ENCODE measurements at regions not wholly inside any gene's neighbourhood (a gene's known extent, or its start where the extent isn't known, plus 50 kb on each side); places are given as distances from the start of the nearest gene placed in this dataset.

DNA sequence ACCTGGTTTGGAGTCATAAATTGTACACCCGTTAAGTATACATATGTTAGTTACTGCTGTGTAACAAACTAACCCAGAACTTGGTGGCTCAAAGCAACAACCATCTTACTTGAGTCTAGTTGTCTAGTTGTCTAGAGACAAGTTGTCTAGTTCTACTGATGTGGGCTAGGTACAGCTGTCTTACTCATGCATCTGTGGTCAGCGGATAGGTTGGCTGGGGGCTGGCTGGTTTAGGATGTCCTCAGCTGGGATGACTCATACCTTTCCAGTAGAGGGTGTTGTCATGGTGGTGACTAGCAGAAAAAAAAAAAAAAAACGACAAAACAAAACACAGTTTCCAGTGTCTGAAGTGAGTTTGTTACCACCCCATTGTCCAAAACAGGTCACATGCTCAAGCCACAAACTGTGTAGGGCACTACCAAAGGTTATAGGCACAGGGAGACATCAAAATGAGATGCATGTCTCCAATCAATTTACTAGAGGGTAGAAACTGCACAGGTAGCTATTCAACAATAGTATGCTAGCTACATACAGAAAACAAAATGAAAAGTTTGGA lies 680.3 kb downstream of the MED13L start:
- H3K36me3 ChIP-seq, result no peaks in the 10 kb centered on the region
- intact Hi-C loops (cut with DNase I; ENCODE audit: low total_unique reads), result no loop called here
- H3K9me3 ChIP-seq, result no peaks in the 10 kb centered on the region
- DNase-seq, result no peak
- WGBS, 2 donors (ENCODE audit: low coverage in 1 of 2), result 43 to 60% methylated on average over 1 to 3 of the region's 3 CpGs
- H3K27me3 ChIP-seq, result peaks cover 17% of the 10 kb centered on the region
- TF ChIP-seq EP300 (IDR thresholded peaks at IDR 0.05; ENCODE audit: low read depth) (no peak), POLR2AphosphoS5 (IDR thresholded peaks at IDR 0.05) (no peak), POLR2A (IDR thresholded peaks at IDR 0.05) (no peak)
- TF ChIP-seq, protein P1, sequence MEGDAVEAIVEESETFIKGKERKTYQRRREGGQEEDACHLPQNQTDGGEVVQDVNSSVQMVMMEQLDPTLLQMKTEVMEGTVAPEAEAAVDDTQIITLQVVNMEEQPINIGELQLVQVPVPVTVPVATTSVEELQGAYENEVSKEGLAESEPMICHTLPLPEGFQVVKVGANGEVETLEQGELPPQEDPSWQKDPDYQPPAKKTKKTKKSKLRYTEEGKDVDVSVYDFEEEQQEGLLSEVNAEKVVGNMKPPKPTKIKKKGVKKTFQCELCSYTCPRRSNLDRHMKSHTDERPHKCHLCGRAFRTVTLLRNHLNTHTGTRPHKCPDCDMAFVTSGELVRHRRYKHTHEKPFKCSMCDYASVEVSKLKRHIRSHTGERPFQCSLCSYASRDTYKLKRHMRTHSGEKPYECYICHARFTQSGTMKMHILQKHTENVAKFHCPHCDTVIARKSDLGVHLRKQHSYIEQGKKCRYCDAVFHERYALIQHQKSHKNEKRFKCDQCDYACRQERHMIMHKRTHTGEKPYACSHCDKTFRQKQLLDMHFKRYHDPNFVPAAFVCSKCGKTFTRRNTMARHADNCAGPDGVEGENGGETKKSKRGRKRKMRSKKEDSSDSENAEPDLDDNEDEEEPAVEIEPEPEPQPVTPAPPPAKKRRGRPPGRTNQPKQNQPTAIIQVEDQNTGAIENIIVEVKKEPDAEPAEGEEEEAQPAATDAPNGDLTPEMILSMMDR (IDR thresholded peaks at IDR 0.05), result no peak
- no peak overlapping the region for H3K4me3 ChIP-seq
- H3K4me1 ChIP-seq, result peaks cover 0 to 11% (median 4%) of the 10 kb centered on the region in 4 donors
- H3K27ac ChIP-seq, result no peak overlapping the region
- in situ Hi-C loops (cut with MboI; ENCODE audit: low pct_ligation_motif_present in 1 of 4, low pct_unique_long_range_greater_than_20kb in 1 of 4, low sequenced_read_pairs in 3 of 4), result no loop called here

GRCh38 chr12:115588131-115588530 lies 689.4 kb downstream of the MED13L start:
- in situ Hi-C loops (cut with MboI; ENCODE audit: low pct_ligation_motif_present in 1 of 4, low pct_unique_long_range_greater_than_20kb in 1 of 4, low sequenced_read_pairs in 3 of 4), result no loop called here
- 72 to 81% methylated on average over 2 to 9 of the region's 9 CpGs for WGBS, 2 donors (ENCODE audit: low coverage in 1 of 2)

DNA sequence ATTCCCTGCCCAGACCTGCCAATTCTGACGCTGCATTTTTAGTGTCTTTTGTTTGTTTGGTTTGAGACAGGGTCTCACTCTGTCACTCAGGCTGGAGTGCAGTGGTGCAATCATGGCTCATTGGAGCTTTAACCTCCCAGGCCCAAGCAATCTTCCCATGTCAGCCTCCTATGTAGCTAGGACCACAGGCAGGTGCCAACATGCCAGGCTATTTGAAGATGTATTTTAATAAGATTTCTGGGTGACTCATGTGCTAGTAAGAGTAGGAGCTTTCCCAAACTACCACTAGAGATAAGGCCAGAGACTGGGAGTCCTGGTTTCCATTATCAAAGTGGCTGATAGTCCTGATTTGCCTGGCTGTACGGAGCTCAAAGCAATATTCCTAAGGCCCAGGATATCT lies 693.3 kb downstream of the MED13L start:
- TF ChIP-seq EP300 (IDR thresholded peaks at IDR 0.05; ENCODE audit: low read depth), result no peak
- TF ChIP-seq POLR2A (IDR thresholded peaks at IDR 0.05), result no peak
- TF ChIP-seq POLR2AphosphoS5 (IDR thresholded peaks at IDR 0.05), result no peak
- TF ChIP-seq, protein P1 (IDR thresholded peaks at IDR 0.05), result no peak
- in situ Hi-C loops (cut with MboI; ENCODE audit: low pct_ligation_motif_present in 1 of 4, low pct_unique_long_range_greater_than_20kb in 1 of 4, low sequenced_read_pairs in 3 of 4), result no loop called here
- no peaks in the 10 kb centered on the region for H3K4me1 ChIP-seq
- WGBS, 2 donors (ENCODE audit: low coverage in 1 of 2), result 71% methylated on average over 2 of the region's 2 CpGs; no CpG with 5 or more reads in 1 of the 2 donors
- no peak overlapping the region for H3K27ac ChIP-seq
- H3K36me3 ChIP-seq, result no peaks in the 10 kb centered on the region
- H3K27me3 ChIP-seq, result no peaks in the 10 kb centered on the region
- H3K9me3 ChIP-seq, result no peaks in the 10 kb centered on the region
- intact Hi-C loops (cut with DNase I; ENCODE audit: low total_unique reads), result no loop called here
- H3K4me3 ChIP-seq, result no peak overlapping the region
- DNase-seq, result no peak

More at GRCh38 chr12:115588131-115588530, 689.4 kb downstream of the MED13L start:
- Histone ChIP-seq H3K36me3 (no peaks in the 10 kb centered on the region), H3K27ac (no peak overlapping the region), H3K27me3 (no peaks in the 10 kb centered on the region), H3K4me3 (no peak overlapping the region), H3K4me1 (no peaks in the 10 kb centered on the region), H3K9me3 (no peaks in the 10 kb centered on the region)
- no peak for DNase-seq
- no peak for TF ChIP-seq POLR2AphosphoS5 (IDR thresholded peaks at IDR 0.05)
- TF ChIP-seq, protein P1 (IDR thresholded peaks at IDR 0.05), result no peak
- no peak for TF ChIP-seq POLR2A (IDR thresholded peaks at IDR 0.05)
- TF ChIP-seq EP300 (IDR thresholded peaks at IDR 0.05; ENCODE audit: low read depth), result no peak
- intact Hi-C loops (cut with DNase I; ENCODE audit: low total_unique reads), result no loop called here

DNA sequence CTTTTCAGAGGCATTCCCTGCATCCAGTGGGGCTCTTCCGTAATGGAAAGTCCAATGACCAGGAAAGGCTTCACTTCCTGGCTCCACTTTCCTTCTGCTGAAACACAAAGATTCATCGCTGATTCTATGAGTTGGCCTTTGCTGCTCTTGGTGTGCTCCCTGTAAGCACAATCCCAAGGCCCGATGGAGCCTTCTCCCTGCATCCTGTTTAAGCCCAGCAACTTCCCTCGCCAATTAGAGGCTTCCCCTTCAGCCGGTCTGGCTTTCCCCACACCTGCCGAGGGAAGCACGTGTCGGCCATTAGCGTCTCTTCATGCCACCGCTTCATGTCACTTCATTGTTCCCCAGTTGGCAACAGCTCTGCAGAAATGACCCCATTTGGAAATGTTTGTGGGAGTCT lies 693.9 kb downstream of the MED13L start:
- no peak for DNase-seq
- TF ChIP-seq EP300 (IDR thresholded peaks at IDR 0.05; ENCODE audit: low read depth), result no peak
- no peak for TF ChIP-seq POLR2A (IDR thresholded peaks at IDR 0.05)
- TF ChIP-seq, protein P1 (IDR thresholded peaks at IDR 0.05), result no peak
- TF ChIP-seq POLR2AphosphoS5 (IDR thresholded peaks at IDR 0.05), result no peak
- in situ Hi-C loops (cut with MboI; ENCODE audit: low pct_ligation_motif_present in 1 of 4, low pct_unique_long_range_greater_than_20kb in 1 of 4, low sequenced_read_pairs in 3 of 4) (no loop called here), intact Hi-C loops (cut with DNase I; ENCODE audit: low total_unique reads) (no loop called here)
- 73 to 77% methylated on average over 8 to 10 of the region's 10 CpGs for WGBS, 2 donors (ENCODE audit: low coverage in 1 of 2)
- Histone ChIP-seq H3K4me1 (no peaks in the 10 kb centered on the region), H3K9me3 (no peaks in the 10 kb centered on the region), H3K27me3 (no peaks in the 10 kb centered on the region), H3K36me3 (no peaks in the 10 kb centered on the region), H3K4me3 (no peak overlapping the region), H3K27ac (no peak overlapping the region)
